A673 (cell line): ENCODE measurements at regions not wholly inside any gene's neighbourhood (a gene's known extent, or its start where the extent isn't known, plus 50 kb on each side); places are given as distances from the start of the nearest gene placed in this dataset.

Source experiments
- BruUV-seq: library from RNA; stranded (reverse); fragments of 400-500 nt; replicated peaks from 2 replicates; lab custom pipeline; 2021; lab: Mats Ljungman, UMichigan
- CTCF ChIA-PET: fragments of 300-600 bp; sonication (Branson Sonifier 250); formaldehyde crosslinking; loops from one replicate; lab custom pipeline; 2022; ENCODE audit warnings: antibody characterized with exemption; lab: Charles Lee
- POLR2A ChIA-PET: fragments of 300-600 bp; sonication (Branson Sonifier 250); formaldehyde crosslinking; loops from one replicate; lab custom pipeline; 2022; ENCODE audit warnings: antibody characterized with exemption; ENCODE audit not compliant: low non-redundant PET; lab: Charles Lee
- DNase-seq: peaks from one replicate; pipeline ENCODE4 v3.0.0-alpha.2; 2015; ENCODE audit warnings: low spot score
- H3K27ac ChIP-seq: fragments of 200-600 bp; sonication (generic); 2 replicates; pipeline ENCODE4 v1.5.1; 2016; ENCODE audit warnings: mixed run types, low read depth, mild to moderate bottlenecking, mixed read lengths, antibody characterized with exemption, low read length; ENCODE audit not compliant: poor library complexity, severe bottlenecking
- H3K27me3 ChIP-seq: fragments of 200-600 bp; sonication (generic); replicated peaks from 2 replicates; pipeline ENCODE4 v1.6.1; 2017; ENCODE audit warnings: mixed run types, low read depth, mild to moderate bottlenecking, mixed read lengths, antibody characterized with exemption, low read length; ENCODE audit not compliant: insufficient read depth, poor library complexity
- H3K36me3 ChIP-seq: fragments of 200-600 bp; sonication (generic); 2 replicates; pipeline ENCODE4 v1.6.1; 2016; ENCODE audit warnings: mixed run types, mild to moderate bottlenecking, mixed read lengths, antibody characterized with exemption, low read length; ENCODE audit not compliant: insufficient read depth, poor library complexity, severe bottlenecking
- H3K4me1 ChIP-seq: fragments of 200-600 bp; sonication (generic); 2 replicates; pipeline ENCODE4 v1.6.1; 2017; ENCODE audit warnings: mixed run types, mild to moderate bottlenecking, mixed read lengths, antibody characterized with exemption, low read length; ENCODE audit not compliant: insufficient read depth, poor library complexity, severe bottlenecking
- H3K4me3 ChIP-seq: fragments of 200-600 bp; sonication (generic); 2 replicates; pipeline ENCODE4 v1.5.1; 2016; ENCODE audit warnings: low read depth, mixed run types, mild to moderate bottlenecking, mixed read lengths, low read length; ENCODE audit not compliant: poor library complexity, severe bottlenecking
- H3K9me3 ChIP-seq: fragments of 200-600 bp; sonication (generic); 2 replicates; pipeline ENCODE4 v1.6.1; 2016; ENCODE audit warnings: mixed run types, low read depth, mild to moderate bottlenecking, mixed read lengths, antibody characterized with exemption, low read length; ENCODE audit not compliant: poor library complexity, severe bottlenecking
- CTCF ChIP-seq: fragments of 300-800, 200-600 bp; sonication (generic); conservative IDR thresholded peaks from 2 replicates; pipeline ENCODE4 v1.5.1; 2017; ENCODE audit warnings: low read depth, mild to moderate bottlenecking, antibody characterized with exemption, low read length, moderate library complexity, mixed read lengths
- EZH2 ChIP-seq: fragments of 200-600 bp; sonication (generic); IDR thresholded peaks from 2 replicates; pipeline ENCODE4 v1.6.1; 2017; ENCODE audit warnings: borderline replicate concordance, low read depth, mild to moderate bottlenecking, mixed read lengths, antibody characterized with exemption, low read length; ENCODE audit not compliant: poor library complexity, severe bottlenecking
- intact Hi-C: fragments of 100-400 bp; cut with micrococcal nuclease; formaldehyde crosslinking; loops from one replicate; pipeline ENCODE4 v1.10.0; 2022; ENCODE audit not compliant: unreplicated experiment

- Histone ChIP-seq H3K4me1 (no peaks in the 10 kb centered on the region), H3K9me3 (no peaks in the 10 kb centered on the region), H3K36me3 (no peaks in the 10 kb centered on the region), H3K27ac (no peak overlapping the region), H3K27me3 (no peaks in the 10 kb centered on the region), H3K4me3 (no peak overlapping the region)
- intact Hi-C loops = no loop called here
- TF ChIP-seq CTCF (no peak), EZH2 (no peak)
- ChIA-PET POLR2A (no interaction called here), CTCF (interaction anchor here (0.6 kb wide), 1 partner anchor 12 kb away, joined by 4 read pairs; no protein-coding TSS in a partner anchor)
- DNase-seq = no peak
- BruUV-seq = no TSS peak
Measured at GRCh38 chrX:40303256-40304077, 205.7 kb upstream of the BCOR start.

- DNase-seq = no peak
- CTCF ChIA-PET = no interaction called here
- no TSS peak for BruUV-seq
- H3K27ac ChIP-seq = no peak overlapping the region
- H3K4me1 ChIP-seq = no peaks in the 10 kb centered on the region
- POLR2A ChIA-PET = no interaction called here
- no peaks in the 10 kb centered on the region for H3K27me3 ChIP-seq
- TF ChIP-seq CTCF (no peak), EZH2 (no peak)
- H3K4me3 ChIP-seq = no peak overlapping the region
- no peaks in the 10 kb centered on the region for H3K36me3 ChIP-seq
- no peaks in the 10 kb centered on the region for H3K9me3 ChIP-seq
- intact Hi-C loops = no loop called here
Measured at GRCh38 chrX:40300286-40300890, 202.6 kb upstream of the BCOR start.

- ChIA-PET POLR2A (no interaction called here), CTCF (no interaction called here)
- H3K27me3 ChIP-seq = no peaks in the 10 kb centered on the region
- TF ChIP-seq CTCF = no peak
- H3K9me3 ChIP-seq = no peaks in the 10 kb centered on the region
- H3K4me3 ChIP-seq = no peak overlapping the region
- no peak overlapping the region for H3K27ac ChIP-seq
- BruUV-seq = no TSS peak
- DNase-seq = no peak
- H3K36me3 ChIP-seq = no peaks in the 10 kb centered on the region
- no peaks in the 10 kb centered on the region for H3K4me1 ChIP-seq
- intact Hi-C loops = no loop called here
Measured at GRCh38 chrX:40299641-40300046, 201.9 kb upstream of the BCOR start.
